HG03095 (cell line): ENCODE measurements at regions not wholly inside any gene's neighbourhood (a gene's known extent, or its start where the extent isn't known, plus 50 kb on each side); places are given as distances from the start of the nearest gene placed in this dataset.

Experiments
- ATAC-seq: cut with Tn5 transposase; IDR thresholded peaks from one replicate; pipeline ENCODE4 v1.9.1; 2021; ENCODE audit warnings: moderate library complexity; ENCODE audit not compliant: unreplicated experiment

DNA sequence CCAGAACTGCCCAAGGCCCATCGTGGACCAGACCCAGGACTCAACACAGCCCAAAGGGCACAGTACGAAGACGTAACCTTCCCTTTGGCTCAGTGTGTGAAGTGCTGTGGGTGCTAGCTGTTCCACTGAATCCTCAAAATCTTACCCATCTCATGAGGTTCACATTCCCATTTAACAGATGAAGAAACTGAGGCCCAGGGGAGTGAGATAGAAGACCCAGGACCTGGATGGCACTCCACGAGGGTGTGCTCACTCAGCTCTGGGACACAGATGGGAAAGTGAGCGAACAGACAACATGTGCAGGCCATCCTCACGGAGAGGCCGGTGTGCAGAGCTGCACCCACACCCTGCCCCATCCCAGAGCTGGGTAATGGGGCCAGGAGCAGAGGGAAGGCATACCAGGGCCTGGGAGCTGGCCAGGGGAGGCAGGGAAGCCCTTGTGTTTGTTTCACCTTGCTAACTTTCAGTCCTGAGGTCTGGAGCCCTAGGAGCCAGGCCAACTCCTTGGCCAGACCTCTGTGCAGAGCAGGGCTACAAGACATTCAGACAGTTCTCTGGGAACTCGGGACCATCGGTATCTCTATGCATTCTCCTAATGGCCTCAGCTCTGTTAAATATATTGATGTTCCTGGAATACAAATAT, 100.3 kb upstream of the ZMIZ1 start:
- ATAC-seq = no peak

DNA sequence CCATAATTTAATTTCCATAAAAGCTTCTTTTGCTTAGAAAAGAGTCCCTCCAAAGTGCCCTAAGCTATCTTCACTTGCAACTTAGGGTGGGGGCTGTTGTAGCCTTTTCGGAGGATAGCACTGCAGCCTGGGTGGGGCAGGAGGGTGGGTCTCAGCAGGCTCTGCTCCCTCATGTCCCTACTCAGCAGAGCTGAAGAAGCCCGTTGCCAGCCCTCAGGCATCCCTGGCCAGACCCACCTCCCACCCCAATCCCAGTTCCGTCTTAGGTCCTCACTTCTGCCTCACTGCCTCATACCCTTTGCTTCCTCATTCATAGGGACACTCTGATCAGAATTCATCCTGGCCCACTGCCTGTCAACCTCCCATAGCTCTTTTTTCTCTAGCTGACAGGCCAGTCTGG, 99.8 kb upstream of the ZMIZ1 start:
- no peak for ATAC-seq

DNA sequence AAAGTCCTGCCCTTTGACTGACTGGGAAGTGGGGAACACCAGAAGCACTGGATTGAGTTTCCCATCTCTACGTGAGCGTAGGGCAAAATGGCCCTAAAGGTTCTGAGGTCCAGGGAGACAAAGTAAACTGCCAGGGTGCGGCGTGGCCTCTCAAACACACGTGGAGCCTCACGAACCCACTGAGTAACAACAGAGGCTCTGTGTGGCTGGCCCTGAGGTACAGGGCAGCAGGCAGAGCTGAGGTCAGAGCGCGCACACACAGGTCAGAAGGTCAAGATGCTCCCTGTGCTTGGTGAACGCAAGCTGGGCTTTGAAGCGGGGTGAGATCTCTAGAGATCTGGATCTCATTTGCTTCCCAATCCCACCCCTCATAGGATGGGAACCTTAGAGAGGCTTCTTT, 99.0 kb upstream of the ZMIZ1 start:
- ATAC-seq = no peak

DNA sequence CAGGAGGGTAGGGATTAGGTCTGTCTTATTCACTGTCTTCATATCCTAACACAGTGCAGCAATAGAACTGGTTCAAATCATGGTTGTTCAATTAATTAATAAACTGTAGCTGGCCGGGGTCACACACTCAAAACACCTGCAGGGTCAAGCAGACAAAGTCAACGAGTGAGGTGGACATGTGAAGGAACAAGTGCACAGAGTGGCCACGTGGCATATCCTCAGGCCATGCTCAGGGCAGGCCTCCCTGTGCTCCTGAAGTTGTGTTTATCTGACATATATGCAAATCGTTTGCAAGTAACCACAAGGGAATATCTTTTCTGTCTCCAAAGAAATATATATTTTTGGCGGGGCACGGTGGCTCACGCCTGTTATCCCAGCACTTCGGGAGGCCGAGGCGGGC, 98.5 kb upstream of the ZMIZ1 start:
- no peak for ATAC-seq

DNA sequence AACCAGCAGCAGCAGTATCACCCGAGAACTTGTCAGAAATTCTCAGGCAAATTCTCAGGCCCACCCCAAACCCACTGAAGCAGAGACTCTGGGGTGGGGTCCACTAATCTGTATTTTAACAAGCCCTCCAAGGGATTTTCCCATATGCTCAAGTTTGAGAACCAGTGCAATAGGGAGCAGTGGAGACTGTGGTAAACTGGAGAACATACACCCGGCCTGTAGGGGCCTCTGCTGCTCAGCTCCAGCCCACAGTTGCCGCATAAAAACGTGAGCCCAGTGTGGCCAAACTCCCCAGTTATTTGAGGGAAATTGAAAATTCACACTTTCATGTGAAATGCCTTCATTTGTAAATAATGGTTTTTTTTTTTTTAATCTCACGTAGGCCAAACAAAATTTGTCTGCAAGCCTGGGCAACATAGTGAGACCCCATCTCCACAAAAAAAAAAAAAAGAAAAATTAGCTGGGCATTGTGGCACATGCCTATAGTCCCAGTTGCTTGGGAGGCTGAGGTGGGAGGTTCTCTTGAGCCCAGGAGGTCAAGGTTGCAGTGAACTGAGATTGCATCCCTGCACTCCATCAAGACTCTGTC, 97.6 kb upstream of the ZMIZ1 start:
- no peak for ATAC-seq

DNA sequence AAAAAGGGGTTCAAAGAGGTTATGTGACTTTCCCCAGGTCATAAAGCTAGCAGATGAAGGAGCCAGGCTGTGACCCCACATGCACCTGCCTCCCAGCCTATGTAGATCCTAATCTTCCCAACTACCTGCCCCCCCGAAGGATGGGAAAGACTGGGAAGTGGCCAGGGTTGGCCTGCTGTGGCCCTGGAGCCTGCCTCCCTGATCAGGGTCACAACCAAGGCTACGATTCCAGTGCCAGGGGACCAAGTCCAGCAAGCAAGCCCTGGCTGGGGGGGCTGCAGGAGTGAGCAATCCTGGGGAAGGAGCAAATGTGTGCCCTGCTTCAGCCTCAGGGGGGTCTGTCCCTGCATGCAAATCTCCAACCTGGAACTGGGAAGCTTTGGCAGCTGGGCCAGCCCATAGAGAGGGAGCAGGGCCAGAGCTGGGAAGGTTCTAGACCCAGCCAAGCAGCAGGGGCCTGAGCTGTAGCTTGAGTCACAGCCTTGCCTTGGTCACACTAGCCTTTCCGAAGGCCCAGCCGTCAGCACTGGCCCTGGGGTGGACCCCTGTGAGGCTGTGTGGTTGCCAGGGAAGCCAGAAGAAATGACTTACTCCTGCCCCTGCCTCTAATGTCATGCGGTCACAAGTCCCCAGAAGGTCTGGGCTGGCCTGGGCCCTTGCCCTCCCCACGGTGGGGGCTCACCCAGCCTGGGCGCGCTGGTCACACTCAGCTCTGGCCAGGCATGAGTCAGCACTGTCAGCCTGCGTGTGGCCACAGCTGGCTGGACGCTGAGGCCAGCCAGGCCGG, 96.4 kb upstream of the ZMIZ1 start:
- ATAC-seq = no peak

DNA sequence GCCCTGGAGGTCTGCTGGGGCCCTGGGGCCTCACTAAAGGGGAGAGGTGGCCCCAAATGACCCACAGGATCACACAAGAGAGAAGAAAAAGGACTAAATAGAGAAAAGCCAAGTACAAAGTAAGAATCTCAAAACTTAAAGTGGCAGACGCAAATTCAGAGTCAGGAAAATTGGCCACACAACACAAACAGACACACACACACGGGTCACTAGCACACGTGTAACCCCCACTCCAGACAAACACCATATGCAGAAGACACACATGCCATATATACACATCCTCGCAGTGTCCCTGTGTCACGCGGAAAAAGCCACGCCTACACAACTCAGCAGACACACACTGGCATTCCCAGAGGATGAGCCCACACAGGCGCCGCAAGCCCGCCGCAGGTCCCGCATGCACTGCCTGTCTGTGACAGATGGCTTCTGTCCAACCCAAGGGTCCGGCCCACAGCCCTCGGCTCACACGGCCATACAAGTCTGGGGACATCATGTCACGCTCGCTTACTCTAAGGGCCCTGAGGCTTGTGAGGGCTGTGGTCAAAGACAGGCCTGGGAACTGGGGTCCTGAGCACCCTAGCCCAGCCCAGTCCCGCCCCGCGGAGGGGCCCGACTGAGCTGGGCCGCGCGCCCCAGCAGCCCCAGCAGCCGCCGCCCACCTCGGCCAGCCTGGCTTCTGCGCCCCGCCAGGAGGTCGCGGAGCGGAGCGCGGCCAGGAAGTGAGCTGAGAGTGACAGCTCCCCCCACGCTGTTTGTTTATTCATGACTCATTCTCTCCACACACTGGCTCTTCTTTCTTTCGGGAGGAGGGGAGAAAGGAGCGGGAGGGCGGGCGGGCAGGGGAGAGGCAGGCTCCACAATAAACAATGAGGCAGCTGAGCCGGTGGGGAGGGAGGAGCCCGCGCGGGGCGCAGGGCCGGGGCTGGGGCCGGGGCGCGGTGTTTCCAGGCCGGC, 95.5 kb upstream of the ZMIZ1 start:
- peak; percentile 93 for ATAC-seq

DNA sequence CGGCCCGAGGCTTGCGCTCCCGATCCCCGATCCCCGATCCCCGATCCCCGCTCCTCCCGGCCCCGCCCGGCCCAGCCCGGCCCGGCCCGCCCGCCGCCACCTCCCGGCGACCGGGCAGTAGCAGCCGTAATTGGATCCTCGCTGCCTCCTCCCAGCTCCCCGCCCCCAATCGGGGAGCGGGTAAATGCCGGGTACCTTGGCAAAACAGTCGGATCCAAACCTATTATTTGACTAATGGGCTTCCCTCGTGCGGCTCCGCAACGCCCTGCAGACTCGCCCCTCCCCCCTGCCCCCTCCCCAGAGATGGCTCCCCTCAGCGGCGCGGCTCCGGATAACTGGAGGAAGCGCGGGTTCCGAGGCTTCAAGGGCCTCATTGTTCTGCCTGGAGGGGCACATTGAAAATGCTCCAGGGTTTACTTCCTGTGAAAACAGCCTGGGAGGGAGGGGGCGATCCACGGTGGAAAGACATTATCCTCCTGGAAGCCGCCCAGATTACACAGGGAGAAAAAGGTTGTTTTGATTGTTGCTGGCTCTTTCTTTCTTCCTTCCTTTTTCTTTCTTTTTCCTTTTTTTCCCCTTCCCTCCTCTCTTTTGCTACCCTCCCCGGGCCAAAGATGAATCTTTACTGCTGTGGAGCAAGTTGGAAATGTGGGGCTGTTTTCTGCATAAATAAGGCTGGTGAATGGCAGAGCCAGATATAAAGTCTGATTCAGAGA, 94.7 kb upstream of the ZMIZ1 start:
- ATAC-seq = peak; percentile 30

DNA sequence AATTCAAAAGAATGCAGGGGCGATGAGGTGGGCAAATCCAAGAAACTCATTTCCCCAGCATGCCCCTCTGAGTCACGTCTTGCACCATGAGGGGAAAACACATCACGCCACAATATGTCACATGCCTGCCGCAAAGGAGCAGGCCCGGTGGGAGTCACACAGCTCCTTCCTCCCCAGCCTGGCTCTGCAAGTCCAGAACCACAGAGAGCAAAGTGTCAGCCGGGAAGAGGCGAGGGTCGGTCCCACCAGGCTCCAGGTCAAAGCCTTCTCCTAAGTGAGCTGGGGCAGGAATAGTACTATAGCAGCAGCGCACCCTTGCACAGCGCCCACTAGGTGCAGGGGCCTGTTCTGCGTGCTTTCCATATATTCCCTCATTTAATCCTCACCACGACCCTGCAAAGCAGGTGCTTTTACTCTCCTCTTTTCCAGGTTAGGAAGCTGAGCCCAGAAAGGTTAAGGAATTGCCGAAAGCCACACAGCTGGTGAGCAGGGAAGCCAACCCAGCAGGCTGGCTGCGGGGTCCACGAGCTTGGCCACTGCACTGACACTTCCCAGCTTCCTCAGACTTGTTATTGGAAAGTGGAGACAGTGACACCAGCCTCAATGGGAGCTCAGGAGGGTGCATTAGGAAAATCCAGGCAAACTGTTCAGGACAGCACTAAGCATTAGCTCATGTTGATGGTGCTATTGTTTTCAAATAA, 94.0 kb upstream of the ZMIZ1 start:
- no peak for ATAC-seq

DNA sequence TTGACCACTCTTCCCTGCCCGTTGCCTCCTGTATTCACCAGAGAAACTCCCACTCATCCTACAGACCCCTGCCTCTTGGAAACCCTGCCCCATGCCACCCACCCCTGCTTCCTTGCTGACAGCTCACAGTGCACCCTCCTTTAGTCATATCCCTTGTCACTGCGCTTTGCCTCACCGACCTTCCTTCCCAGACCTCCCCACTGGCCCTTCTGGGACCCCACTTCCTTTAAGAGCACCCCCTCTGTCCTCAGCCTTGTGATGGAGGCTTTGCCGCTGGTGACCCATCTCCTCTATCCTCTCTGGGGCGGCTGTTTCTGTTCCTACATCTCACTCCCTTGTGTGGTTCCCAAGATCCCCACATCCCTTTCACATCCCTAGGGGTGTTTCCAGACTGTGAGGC, 92.8 kb upstream of the ZMIZ1 start:
- no peak for ATAC-seq

DNA sequence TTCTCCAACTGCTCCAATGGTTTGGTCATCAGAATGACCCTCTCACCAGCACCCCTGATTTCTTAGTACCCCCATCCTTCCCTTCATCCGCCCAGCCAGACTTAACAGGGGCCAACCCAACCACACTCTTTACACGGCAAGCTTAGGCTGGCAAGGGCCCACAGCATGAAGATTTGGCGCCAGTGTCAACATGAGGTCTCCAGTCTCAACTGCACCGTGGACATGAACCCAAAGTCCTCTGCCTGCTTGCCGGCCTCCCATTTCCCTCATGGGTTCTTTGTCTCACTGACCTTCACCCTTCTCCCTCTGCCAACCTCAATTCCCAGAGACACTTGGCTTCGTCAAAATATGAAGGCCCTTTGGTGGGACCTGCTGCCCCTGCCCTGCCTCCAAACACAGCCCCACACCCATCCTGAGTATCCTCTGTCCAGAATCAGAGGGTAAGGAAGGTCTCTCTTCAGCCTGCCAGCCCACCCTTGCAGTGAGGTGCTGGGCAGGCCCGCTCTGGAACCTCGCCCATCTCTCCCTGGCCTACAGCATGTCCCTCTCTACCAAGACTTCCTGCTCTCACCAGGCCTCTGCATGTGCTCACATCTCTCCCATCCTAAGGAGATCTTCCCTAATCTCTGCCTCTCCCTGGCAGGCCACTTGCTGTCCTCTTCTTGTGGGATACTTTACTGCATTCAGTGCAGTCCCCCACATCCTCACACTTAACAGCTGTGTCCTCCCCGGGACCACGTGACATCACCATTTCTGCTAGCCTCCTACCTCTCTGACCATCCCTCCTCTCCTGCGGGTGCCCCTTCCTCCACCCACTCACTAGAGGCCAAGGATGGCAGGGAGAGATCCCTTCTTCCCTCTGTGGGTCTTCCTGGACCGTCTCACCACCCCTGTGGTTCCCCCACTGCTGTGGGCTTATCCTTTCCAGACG, 91.7 kb upstream of the ZMIZ1 start:
- no peak for ATAC-seq

DNA sequence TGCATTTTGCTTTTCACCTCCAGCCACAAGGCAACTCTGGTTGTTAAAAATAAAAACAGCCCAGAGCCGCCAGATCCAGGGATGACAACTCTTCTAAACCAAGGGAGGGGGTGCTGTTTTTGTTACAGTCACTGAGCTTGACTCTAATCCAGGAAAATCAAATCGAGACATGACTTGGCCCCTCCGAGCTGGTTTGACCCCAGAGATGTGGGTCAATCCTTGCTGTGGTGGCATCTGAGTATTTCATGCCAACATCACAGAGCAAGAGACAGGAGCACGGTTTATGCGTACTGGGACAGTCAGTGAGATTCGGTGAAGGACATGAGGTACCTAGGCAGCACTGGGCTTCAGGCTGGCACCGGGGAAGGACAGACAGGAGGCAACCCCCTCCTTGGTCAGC, 88.8 kb upstream of the ZMIZ1 start:
- no peak for ATAC-seq

DNA sequence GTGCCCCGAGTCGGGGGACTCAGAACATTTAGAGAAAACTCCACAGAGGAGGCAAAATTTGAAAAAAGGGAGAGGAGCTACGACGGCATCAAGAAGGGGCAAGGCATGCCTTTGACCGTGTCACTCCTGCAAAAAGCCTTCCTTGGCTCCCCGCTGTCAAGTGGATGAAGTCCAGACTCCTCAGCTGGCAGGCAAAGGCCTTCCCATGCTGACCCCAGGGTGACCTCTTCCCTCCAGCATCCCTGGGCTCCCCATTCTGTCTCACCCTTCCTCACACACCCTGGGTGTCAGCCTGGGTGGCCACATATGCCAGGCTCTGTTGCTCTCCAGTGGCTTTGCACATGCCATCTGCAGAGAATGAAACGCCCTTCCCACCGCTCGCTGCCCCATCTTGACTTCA, 88.4 kb upstream of the ZMIZ1 start:
- ATAC-seq = no peak

DNA sequence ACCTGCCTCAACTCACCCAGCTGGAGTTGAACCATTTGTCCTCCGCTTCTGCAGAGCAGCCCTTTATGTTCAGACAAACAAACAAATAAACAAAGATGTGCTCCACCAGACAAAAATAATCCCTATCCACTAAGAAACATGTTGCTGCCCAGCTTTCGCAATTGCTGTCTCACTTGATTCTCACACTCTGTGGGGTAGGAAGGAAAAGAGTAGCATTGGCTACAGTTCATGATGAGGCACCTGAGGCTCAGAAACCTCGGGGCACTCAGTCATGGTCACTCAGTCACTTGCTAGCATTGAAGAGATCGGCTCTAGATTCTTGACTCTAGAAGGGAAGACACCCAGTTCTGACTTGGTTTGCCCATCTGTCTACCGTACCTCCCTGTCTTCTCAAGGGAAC, 88.0 kb upstream of the ZMIZ1 start:
- ATAC-seq = no peak

DNA sequence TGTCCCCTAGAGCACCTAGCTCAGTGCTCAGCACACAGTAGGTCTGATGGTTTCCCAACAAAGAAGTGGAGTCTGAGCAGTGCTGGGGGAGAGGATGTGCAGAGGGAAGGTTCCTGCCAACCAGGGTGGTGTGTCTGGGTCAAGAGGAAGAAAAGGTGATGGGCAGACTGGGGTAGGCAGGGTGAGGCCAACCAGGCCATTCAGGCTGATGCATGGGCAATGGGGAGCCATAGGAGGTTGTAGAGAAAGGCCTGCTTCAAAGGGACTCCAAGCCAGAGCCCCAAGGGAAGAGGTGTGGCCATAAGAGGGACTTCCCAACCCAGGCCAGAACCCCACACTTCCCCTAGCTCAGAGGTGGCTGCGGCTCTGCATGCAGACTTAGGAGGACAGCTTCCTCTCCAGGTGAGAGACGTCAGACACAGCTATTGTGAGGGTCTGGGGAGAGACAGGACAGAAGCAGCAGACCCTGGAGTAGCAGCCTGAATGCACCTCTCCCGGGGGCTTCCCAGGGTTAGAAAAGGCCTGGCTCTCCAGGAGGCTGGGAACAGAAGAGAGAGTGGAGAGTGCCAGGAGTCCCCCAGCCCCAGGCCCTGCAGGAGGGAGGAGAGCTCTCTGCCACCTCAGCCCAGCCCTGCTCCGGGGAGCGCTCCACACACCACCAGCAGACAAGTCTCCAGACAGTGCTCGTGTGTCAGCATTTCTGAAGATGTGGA, 87.4 kb upstream of the ZMIZ1 start:
- peak; percentile 72 for ATAC-seq

DNA sequence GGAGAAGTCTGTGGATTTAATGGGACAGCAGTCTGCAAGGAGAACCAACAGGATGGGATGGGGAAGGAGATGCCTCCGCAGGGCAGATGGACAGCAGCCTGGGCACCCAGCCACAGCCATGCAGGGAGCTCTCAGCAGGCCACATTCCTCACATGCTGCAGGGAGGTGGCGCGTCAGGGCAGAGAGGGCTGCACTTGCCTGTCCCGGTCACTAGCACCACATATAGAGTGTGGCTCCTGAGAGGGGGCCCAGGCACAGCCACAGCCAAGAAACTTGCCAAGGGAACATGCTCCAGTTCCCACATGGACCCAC, 86.8 kb upstream of the ZMIZ1 start:
- no peak for ATAC-seq

DNA sequence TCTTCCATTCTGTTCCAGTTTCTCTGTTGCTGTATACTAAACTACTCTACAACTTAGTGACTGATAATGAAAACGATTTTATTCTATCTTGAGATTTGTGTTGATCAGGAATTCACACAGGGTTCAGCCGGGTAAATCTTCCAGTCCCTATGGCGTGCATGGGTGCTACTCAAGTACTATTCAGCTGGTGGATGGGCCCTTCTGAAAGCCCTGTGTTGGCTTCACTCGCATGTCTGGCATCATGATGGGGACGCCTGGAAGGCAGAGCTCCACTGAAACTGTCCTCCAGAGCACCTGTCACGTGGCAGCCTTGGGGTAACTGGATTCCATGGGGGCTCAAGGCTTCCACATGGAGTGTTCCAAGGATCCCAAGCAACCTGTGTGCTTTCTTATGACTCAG, 86.0 kb upstream of the ZMIZ1 start:
- no peak for ATAC-seq

DNA sequence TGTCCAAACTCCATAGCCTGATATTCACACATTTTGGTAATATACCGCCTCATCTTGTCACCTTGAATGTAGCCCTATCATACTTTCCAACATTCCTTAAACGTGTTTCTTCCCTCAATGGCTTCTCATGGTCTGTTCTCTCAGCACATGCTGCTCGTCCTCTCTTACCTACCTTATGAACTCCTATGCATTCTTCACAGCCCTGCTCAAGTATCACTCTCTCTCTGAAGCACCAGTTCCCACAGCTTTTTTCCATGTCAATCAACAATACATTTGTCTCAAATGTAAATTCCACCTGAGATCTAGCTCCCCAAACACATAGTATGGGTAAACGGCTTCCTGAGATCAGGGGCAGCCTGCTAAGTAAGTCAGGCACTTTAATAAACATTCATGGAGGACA, 85.2 kb upstream of the ZMIZ1 start:
- no peak for ATAC-seq
